ENCODE measurements at regions not wholly inside any gene's neighbourhood (a gene's known extent, or its start where the extent isn't known, plus 50 kb on each side); places are given as distances from the start of the nearest gene placed in this dataset.

DNA sequence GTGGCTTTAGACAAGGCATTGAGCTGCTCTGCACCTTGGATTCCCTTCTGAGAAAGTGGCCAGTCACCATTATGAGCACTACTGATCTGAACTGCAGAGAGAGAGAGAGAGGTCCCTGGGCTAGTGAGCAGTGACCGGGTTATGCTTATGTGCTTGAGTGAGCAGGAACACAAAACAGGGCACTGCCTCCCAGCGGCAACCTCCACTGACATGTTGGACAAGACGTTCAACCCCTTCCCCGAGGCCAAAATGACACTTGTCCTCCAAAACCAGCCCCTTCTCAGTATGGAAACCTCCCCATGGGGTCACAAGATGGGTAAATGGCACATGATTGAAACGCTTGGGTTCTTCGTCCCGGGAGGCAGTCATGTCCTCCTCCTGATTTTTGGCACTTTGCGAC is 339.4 kb upstream of the ZMIZ1 start:
- no peak for DNase-seq

DNA sequence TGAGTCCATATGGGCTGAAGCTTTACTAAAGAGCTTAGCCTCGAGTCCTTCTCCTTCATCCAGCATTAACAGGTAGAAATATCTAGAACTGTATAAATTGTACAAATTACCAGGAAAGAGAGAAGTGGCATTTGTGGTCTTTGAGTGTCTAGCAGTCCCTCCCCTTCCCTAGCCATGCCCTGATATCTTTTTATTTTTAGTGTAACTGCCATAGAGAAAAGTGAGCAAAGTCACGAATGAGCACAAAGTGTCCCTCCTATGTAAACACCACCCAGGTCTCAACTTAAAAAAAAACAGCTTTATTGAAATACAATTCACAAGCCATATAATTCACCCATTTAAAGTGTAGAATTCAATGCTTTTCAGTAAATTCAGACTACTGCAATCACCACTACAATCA is 339.0 kb upstream of the ZMIZ1 start:
- DNase-seq, result no peak

DNA sequence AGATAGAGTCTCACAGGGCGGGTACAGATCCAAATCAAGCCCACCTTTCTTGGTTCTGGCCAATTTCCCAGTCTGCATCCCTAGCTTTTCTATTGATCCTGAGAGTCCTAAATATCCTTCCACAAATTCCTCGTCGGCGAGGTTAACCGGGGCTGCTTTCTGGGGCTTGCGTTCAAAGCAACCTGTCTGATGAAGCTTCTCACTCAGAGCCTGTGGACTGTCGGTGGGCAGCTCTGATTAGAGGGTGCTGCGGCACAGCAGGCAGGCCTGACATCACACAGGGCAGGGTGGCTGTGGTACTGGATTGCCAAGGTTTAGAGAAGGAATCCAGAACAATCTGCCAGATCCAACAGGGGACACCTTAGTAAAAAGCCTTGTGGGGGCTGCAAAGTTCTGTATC is 338.0 kb upstream of the ZMIZ1 start:
- no peak for DNase-seq

DNA sequence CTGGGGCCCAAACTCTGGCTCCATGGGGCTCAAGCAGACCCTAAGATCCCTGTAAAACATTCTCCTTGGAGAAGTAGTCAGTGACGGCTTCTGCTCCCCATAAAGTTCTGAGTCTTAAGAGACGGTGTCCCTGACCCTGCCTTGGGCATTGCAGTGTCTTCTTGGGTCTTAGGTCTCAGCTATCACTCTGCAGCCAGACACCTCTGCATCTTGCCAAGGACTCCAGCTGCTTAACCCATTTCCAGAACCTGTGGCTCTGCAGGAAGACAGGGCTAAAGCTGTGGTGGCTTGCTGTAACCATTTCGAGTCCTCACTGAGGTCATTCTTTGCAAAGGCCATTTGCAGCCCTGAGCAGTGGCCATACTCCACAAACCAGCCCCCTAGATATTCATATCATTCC is 337.1 kb upstream of the ZMIZ1 start:
- DNase-seq, result no peak

DNA sequence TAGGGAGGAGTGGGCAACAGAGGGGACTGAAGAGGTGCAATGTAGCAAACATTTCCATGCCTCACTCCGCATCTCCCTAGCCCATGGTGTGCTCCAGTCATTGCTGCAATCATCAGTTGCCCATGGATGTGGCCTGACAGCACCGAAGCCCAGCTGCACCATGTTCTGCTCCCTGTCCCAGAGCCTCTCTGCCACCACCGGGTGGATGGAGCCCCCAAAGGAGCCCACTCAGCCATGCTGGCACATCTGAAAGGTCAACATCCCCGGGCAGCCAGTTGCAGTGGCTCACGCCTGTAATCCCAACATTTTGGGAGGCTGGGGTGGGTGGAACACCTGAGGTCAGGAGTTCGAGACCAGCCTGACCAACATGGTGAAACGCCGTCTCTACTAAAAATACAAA is 336.4 kb upstream of the ZMIZ1 start:
- no peak for DNase-seq

DNA sequence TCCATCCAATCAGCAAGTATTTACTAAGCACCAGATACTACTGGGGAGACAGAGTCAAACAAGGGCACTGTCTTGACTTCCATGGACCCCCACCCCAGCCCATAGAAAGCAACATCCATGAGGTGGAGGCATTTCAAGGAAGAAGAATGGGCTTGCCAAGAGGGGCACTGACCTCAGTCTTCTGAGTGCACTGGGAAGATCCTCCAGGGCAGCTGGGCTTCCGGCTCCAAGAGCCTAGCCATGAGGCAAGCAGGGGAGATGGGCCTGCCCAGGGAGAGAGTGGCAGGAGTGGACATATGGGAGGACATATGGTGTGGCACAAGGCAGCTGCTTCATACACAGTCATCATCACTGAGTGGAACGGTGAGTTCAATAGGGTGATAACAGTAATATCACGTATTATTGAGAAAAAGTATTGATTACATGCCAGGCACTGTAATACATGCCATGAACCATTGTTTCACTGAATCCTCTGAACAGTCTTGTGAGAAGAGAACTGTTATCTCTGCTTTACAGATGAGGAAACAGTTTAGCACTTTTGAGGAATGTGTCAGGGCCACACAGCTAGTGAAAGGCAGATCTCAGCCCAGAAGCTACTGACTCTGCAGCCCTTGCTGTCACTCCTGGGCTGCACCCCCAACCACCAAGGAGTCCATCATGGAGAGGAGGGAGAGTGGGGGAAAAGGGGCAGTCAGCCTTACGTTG is 331.7 kb upstream of the ZMIZ1 start:
- no peak for DNase-seq

DNA sequence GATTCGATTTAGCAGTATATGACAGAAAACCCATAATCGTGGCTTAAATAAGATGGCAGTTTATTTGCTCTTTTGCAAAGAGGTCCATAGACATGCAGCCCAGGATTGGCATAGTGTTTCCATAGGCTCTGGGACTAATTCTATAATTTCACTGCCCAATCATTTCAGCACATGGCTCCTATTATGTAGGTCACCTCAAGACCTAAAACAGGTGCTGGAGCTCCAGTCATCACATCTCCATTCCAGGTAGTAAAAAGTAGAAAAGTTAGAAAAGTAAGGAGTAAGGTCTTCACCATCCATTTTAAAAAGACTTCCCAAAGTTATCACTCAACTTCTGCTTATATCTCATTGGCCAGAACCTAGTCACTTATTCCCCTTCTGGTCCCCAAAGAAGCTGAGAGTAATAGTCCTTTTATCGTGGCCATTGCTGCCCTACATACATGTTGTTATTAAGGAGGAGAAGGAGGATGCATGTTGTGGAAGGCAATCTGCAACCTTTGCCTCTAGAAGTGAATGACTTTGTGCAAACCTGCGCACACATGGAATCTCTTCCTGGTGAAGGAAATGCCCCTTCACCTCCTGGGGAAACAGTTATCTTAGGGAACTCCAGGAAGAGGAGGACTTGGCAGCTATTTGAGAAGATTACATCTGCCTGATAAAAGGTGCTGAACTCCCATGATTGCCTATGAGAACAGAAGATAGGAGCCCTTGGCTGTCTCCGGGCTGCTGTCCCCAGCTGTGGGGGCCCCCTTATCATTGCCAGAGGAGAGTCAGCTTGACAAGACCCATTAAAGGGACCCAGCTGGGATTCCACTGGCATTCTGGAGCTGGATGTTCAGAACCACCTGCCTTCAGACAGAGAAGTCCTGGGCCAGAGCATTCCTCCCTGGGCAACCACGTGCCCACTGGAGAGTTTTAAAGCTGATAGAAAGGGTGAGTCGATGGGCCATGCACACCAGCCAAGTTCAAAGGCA is 330.6 kb upstream of the ZMIZ1 start:
- no peak for DNase-seq

DNA sequence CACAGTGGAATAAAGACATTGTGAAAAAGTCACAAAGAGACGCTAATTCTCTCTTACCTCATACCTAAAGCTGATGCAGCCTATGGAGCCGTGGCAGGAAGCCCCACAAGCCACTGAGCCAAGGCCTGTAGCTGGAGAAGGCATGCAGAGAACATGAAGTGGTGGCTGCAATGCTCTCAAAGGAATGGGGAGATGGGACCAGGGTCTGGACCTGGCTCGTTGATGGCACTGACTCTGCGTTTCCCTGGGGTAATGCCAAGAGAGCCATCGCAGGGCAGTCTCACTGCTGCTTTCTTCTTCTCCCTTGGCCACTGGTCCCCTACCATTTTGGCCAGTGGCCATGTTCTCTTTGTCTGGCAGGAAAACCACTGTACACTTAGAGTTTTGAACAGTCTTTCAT is 329.9 kb upstream of the ZMIZ1 start:
- DNase-seq, result no peak

DNA sequence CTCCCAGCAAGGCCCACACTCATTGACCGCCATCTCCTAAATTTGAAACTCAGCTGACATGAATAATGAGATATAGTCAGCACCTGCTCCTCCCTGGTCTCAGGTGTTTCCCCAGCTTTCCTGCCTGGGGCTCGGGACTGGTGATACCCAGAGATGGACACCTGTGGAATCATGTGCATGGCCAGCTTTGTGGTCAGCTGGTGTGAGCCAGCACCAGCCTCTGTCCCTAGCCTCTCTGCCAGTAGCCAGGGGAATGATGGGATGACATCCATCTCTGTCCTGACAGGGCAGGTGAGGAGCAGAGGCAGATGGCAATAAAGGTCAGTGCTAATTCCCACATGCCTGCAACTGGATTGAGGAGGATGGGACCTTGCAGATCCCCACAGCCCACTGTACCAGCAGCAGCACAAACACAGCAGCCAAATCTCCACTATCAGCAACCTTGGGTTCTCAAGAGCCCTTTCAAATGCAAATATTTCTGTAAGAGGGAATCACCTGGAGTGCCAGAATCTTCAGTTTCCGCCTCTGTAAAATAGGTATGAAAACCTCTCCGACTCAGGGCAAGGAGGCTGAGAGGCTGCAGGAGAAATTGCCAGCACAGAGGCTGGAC is 329.2 kb upstream of the ZMIZ1 start:
- no peak for DNase-seq

DNA sequence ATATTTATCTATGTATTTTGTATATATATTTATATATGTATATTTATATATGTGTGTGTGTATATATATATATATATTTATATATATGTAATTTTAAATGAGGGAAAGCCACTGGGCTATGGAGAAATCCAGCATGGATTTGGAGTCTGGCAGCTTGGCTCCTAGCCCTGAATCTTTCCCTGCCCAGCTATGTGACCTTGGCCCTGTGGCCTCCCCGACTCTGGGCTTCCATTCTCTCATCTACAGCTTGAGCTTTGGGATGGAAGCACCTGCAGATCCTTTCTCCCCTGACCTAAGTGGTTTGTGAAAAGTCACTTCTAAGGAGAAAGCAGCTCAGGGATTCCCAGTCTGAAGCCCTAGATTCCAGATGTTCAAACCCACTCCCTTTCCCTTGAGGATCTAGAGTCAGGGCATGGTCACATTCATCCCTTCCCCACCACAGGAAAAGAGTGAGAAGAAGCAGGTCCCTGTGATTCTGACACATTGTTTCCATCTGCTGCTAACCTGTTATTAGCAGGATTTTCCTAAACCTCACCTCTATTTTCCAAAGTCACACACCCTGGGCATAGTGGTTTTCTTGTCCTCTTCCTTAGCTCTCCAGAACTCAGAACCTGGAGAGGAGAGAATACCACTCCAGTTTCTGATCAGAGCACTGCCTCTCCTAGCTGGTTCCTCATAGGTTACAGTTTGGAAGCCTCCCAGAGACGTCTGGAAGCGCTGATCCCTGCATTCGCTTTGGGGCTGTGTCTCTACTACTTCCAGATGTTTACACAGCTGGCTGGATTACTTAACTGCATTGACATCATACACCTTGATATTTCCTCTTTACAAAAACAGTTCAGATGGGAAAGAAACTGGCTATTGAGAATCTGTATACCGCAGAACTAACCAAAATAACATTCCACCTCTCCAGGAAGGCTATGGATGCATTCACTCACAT is 327.5 kb upstream of the ZMIZ1 start:
- DNase-seq, result no peak

DNA sequence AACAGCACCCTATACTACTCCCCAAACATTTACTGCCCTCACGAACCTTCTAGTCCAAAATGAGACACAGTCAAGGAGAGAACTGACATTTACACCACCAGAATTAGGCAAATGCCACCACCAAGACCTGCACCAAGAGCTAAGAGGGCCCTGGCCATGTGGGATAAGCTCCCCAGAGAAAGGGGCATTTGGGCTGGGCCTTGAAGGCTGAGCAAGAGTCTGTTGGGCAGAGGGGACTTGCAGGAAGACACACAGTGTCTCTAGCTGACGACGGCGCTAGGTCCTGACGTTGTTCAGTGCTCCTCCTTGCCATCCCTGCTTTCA is 326.4 kb upstream of the ZMIZ1 start:
- DNase-seq, result no peak

DNA sequence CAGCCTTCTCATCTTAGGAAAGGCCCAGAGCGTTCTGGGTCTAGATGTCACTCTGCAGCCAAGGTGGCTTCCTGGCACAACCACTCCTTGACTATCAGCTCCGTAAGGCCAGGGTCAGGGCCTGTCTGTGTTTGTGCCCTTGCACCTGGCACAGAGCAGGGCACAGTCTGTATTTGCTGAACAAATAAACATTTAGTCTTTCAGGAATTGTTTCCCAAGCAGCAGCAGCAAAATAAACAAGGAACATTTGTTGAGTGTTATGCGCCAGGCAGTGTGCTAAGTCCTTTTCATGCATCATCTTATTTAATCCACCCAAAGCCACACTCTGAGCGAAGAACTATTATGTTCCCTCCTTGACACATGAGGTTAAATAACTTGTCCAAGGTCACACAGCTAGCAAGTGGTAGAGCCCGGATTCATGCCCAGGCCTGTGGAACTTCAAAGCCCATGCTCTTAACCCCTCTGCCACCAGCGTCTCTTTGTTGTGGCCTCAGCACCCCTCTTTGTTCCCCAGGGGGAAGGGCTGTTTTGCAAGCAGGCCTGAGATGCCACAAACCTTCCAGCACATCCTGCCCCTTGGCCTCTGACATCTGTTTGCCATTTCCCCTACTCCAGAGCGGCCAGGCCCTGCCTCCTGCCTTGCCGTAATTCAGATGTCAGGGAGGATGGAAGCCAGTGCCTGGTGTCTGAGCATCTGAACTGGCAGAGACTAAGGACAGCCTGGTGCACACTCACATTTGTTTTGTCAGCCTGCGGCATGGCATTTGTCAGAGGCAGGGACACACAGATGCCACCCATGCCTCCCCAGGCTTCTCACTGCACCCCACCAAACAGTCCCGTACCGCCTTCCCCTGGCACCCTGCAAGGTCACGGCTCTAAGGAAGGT is 325.8 kb upstream of the ZMIZ1 start:
- DNase-seq, result no peak

DNA sequence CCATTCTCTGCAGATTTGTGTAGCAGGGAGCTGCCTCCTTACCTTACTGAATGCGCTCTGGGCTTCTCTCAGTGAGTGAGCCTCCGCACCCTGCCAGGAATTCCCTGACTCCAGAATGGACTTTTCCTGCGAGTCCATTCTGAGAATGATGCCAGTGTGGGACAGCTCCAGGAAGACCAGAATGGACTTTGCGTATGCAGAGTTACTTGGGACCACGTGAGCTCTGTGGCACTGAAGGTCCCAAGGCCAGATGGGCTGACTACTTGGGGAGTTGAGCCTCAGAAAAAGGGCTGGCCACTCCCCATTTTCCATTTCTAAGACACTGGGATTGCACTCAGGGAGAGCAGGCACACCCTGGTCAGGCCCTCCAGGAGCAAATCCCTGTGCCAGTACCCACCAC is 324.7 kb upstream of the ZMIZ1 start:
- no peak for DNase-seq

DNA sequence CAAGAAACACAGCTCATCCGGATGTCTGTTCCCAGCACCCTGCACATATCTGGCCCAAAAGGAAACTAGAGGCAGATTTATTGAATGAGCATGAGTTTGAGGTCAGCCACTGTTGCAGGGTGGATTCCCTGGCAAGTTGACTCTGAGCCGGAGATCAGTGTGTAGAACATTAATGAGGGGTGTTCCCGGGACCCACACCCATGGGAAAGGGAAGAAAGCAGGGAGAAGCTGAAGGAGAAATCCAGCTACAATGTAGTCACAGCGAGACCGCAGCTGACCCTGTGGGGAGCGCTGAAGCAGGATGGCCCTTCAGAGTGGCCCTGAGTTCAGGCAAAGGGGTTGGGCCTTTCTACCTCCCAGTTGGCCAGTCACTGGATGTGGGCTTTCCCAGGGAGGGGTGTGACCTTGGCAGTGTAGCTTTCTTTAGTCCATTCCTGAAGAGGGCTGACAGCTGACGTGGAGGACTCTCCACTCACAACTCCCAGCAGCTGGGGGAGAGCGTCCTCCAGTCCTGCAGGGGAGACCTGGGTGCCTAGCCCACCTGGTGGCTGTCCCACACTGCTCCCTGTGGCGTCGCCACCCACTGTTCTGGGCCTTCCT is 324.2 kb upstream of the ZMIZ1 start:
- no peak for DNase-seq

DNA sequence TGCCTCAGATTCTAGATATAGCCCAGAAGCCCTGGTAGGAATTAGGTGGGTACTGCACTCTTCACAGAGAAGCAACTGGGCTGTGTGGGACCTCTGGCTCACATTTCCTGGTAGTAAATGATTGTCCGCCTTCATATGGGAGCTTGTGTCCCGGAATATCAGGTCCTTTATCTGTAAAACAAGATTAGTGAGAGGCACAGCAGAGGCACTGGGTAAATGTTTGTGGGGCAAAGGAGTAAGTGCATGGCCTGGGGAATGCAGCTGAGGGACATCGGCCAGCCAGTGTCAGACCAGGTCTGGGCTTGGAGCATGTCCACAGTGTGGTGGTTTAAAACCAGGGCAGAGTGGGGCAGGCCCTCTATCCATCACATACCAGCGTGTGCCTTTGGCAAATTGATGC is 323.3 kb upstream of the ZMIZ1 start:
- DNase-seq, result no peak

DNA sequence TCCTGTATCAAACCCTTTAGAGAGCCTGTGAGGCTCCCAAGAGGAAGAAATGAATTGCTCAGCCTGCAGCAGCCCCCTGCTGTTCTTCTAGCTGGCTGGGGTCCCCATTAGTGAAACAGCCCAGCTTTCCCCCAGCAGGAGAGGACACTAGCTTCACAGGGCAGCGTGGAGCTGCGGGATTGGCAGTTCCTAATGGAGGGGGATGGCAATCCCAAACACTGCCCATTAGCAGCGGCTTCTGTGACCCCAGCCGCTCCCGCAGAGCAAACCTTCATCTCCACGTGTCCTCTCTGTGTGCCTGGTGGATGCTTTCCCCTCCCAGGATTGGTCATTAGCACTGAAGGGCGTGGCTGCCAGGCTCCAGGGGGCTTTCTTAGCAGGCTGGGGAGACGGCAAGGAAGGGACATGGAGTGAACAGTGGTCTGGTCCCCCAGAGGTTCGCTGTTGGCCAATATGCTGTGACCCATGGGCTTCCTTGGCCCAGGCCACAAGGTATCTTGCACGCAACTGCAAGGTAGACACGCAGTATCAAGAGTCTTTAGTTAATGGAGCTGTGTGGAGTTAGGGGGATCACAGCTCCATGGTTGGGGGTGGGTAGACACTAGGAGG is 322.5 kb upstream of the ZMIZ1 start:
- DNase-seq, result no peak

DNA sequence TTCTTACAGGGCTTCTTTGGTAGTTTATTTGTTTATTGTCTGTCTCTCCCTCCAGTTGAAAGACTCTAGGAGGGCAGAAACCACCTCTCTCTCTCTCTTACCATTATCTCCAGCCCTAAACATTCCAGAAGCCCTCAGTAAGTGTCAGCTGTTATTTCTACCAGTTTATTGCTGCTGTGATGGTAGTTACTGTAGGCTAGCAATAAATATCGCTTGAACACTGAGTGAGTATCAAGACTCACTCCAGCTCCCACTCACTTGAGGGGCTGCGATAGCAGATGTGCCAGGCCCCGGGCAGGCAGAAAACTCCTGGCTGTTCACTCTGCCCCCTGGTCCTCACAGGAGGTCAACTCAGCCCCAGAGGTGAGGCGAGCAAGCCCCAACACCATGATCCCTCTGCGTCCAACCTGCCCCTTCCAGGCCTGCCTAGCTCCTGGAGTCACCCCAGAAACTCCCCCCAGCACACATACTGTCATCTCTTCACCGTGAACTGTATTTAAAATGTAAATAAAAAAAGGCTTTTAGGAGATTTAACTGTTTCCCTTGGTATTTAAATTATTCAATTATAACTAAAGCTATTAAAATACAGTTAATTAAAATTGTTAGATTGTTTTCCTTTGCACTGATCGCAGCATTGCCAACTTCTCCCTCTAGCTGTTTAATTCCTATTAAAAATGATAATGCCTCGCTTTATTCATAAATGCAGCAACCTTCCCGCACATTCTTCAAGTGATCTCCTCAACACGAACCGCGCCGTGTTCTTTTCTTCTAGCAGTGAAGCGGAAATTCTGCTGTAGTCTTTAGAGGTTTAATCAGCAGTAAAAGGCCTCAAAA is 321.1 kb upstream of the ZMIZ1 start:
- no peak for DNase-seq

DNA sequence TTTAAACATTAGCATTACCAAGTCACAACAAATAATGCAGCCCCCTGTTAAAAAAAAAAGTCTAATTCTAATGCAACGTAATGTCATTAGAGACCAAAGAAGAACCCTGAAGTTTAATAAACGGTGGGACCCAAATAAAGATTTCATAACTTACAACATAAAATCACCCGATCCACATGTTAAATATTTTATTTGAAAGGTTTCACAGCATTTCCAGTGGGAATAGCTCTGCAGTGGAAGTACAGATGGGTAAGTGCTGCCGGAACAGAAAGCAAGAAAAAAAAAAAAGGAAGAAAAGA is 320.6 kb upstream of the ZMIZ1 start:
- DNase-seq, result no peak

DNA sequence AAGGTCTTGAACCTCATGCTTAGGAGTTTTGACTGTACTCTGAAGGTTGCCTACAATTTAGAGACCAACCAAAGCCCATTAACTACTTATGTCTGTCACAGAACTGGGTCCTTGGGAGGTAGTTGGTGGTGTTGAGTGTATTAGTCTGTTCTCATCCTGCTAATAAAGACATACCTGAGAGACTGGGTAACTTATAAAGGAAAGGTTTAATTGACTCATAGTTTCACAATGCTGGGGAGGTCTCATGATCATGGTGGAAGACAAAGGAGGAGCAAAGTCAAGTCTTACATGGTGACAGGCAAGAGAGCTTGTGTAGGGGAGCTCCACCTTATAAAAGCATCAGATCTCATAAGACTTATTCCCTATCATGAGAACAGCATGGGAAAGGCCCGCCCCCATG is 319.6 kb upstream of the ZMIZ1 start:
- no peak for DNase-seq

DNA sequence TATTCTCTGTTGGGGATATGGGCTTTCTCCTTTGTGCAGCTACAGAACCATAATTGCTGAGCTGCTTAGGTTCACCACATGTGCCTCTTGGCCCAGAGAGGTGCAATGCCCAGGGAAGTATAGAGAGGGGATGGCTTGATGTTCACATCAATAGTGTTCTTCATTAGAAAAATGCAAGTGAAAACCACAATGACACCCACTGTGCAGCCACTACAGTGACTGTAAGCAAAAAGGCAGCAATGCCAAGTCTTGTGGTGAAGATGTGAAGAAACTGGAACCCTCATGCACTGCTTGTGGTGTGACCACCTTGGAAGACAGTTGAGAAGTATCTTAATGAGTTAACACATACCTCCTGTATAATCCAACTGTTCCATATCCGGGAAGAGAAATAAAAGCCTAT is 318.9 kb upstream of the ZMIZ1 start:
- no peak for DNase-seq

Data from suppressor macrophage treated with lipopolysaccharide for 1 hour (primary cell).